SIG-M5 (cell line): ENCODE measurements at regions not wholly inside any gene's neighbourhood (a gene's known extent, or its start where the extent isn't known, plus 50 kb on each side); places are given as distances from the start of the nearest gene placed in this dataset.

Experiments
- DNase-seq: peaks from one replicate; lab custom pipeline; 2025; lab: John Stamatoyannopoulos, UW

GRCh38 chr14:28695109-28695508 is 71.5 kb upstream of the FOXG1 start:
- no peak for DNase-seq

GRCh38 chr14:28701733-28702132 is 64.9 kb upstream of the FOXG1 start:
- DNase-seq = no peak

GRCh38 chr14:28703482-28703881 is 63.1 kb upstream of the FOXG1 start:
- DNase-seq = no peak

GRCh38 chr14:28704153-28704552 is 62.4 kb upstream of the FOXG1 start:
- no peak for DNase-seq

GRCh38 chr14:28707814-28708213 is 58.8 kb upstream of the FOXG1 start:
- DNase-seq = no peak

GRCh38 chr14:28709571-28710305 is 56.8 kb upstream of the FOXG1 start:
- DNase-seq = no peak
